Endothelial cell of umbilical vein (primary cell): ENCODE measurements at regions not wholly inside any gene's neighbourhood (a gene's known extent, or its start where the extent isn't known, plus 50 kb on each side); places are given as distances from the start of the nearest gene placed in this dataset.

Experiments
- BruUV-seq: library from RNA; stranded (reverse); fragments of 400-500 nt; replicated peaks from 2 replicates; lab custom pipeline; 2021; lab: Mats Ljungman, UMichigan
- CTCF ChIA-PET: fragments of 300-600, 350-600 bp; sonication (Branson Sonifier 250); formaldehyde crosslinking; loops from one replicate; lab custom pipeline; 2021; ENCODE audit warnings: antibody characterized with exemption, inconsistent platforms; lab: Charles Lee
- POLR2A ChIA-PET: fragments of 300-600, 350-600 bp; sonication (Branson Sonifier 250); formaldehyde crosslinking; loops from one replicate; lab custom pipeline; 2021; ENCODE audit warnings: antibody characterized with exemption, inconsistent platforms; lab: Charles Lee
- DNase-seq: peaks from one replicate; pipeline ENCODE4 v3.0.0-alpha.2; 2011; ENCODE audit warnings: low read depth, low spot score
- FAIRE-seq: peaks from 2 replicates; lab custom pipeline; 2011; peaks lifted over from hg19 to GRCh38; lab: Jason Lieb, UNC
- H2AFZ ChIP-seq: 2 replicates; pipeline ENCODE4 v1.6.0; 2012; ENCODE audit warnings: low read depth, low read length, control low read depth, inconsistent platforms
- H3K27ac ChIP-seq: 2 replicates; pipeline ENCODE4 v1.5.1; 2011; ENCODE audit warnings: low read depth, mild to moderate bottlenecking, control low read depth, low read length, moderate library complexity; ENCODE audit not compliant: insufficient read depth
- H3K27me3 ChIP-seq, 2 experiments: 2 replicates each; pipeline versions ENCODE4 v1.6.0 to v1.6.1; 2011; ENCODE audit warnings: low read length in 2 of 2, mixed read lengths in 1 of 2; ENCODE audit not compliant: control insufficient read depth in 2 of 2, insufficient read depth in 2 of 2
- H3K36me3 ChIP-seq, 2 experiments: 2 replicates in 1 of 2; 3 replicates in 1 of 2; pipeline ENCODE4 v1.5.1; 2011; ENCODE audit warnings: low read length in 2 of 2, mild to moderate bottlenecking in 1 of 2, moderate library complexity in 1 of 2; ENCODE audit not compliant: control insufficient read depth in 2 of 2, insufficient read depth in 2 of 2; ENCODE audit errors: extremely low read depth in 1 of 2
- H3K4me1 ChIP-seq: 3 replicates; pipeline ENCODE4 v1.5.1; 2011; ENCODE audit warnings: mild to moderate bottlenecking, low read length; ENCODE audit not compliant: control insufficient read depth, insufficient read depth; ENCODE audit errors: extremely low read depth
- H3K4me2 ChIP-seq: 2 replicates; pipeline ENCODE4 v1.6.1; 2011; ENCODE audit warnings: low read length, control low read depth, mixed read lengths; ENCODE audit not compliant: insufficient read depth
- H3K4me3 ChIP-seq, 3 experiments: fragments of 200-600 bp in 1 of 3; sonication (generic), shearing (Covaris generic) in 1 of 3; replicated peaks in 1 of 3; 2 replicates each; pipeline ENCODE4 v1.5.1; 2011 to 2016; ENCODE audit warnings: control low read depth in 3 of 3, low read length in 3 of 3, mild to moderate bottlenecking in 2 of 3, inconsistent platforms in 1 of 3, low read depth in 1 of 3, moderate library complexity in 1 of 3; ENCODE audit not compliant: insufficient read depth in 1 of 3
- H3K79me2 ChIP-seq: 2 replicates; pipeline ENCODE4 v1.6.0; 2012; ENCODE audit warnings: low read length, inconsistent platforms; ENCODE audit not compliant: control insufficient read depth, insufficient read depth
- H3K9ac ChIP-seq: replicated peaks from 2 replicates; pipeline ENCODE3; 2011; ENCODE audit warnings: low read length, control low read depth; ENCODE audit not compliant: insufficient read depth; ENCODE audit errors: extremely low read depth
- H3K9me1 ChIP-seq: replicated peaks from 3 replicates; pipeline ENCODE4 v1.6.0; 2011; ENCODE audit warnings: mild to moderate bottlenecking, low read length; ENCODE audit not compliant: control insufficient read depth, insufficient read depth; ENCODE audit errors: extremely low read depth
- H3K9me3 ChIP-seq: replicated peaks from 2 replicates; pipeline ENCODE4 v1.5.1; 2012; ENCODE audit warnings: low read length, inconsistent platforms; ENCODE audit not compliant: control insufficient read depth, insufficient read depth
- H4K20me1 ChIP-seq: replicated peaks from 2 replicates; pipeline ENCODE3; 2011; ENCODE audit warnings: mild to moderate bottlenecking, low read length; ENCODE audit not compliant: control insufficient read depth, insufficient read depth; ENCODE audit errors: extremely low read depth
- CTCF ChIP-seq, 2 donors: IDR thresholded peaks; 1 replicate in 1 of 2; 2 replicates in 1 of 2; pipeline ENCODE4 v1.5.1; 2011; ENCODE audit warnings: low read length in 2 of 2, mild to moderate bottlenecking in 2 of 2, moderate library complexity in 2 of 2, control low read depth in 1 of 2, inconsistent platforms in 1 of 2, low read depth in 1 of 2; ENCODE audit not compliant: insufficient read depth in 1 of 2; ENCODE audit errors: extremely low read depth in 1 of 2
- EZH2 ChIP-seq: IDR thresholded peaks from 2 replicates; pipeline ENCODE4 v1.6.1; 2012; ENCODE audit warnings: borderline replicate concordance, low read depth, mild to moderate bottlenecking, moderate library complexity, low read length, inconsistent platforms; ENCODE audit not compliant: severe bottlenecking
- FOS ChIP-seq: IDR thresholded peaks from 2 replicates; pipeline ENCODE4 v1.6.1; 2011; ENCODE audit warnings: mild to moderate bottlenecking, low read length, moderate library complexity, borderline replicate concordance; ENCODE audit not compliant: insufficient read depth
- GATA2 ChIP-seq: IDR thresholded peaks from 2 replicates; pipeline ENCODE4 v1.7.0; 2011; ENCODE audit warnings: low read depth, mild to moderate bottlenecking, moderate library complexity, mixed read lengths, low read length; ENCODE audit not compliant: insufficient read length, insufficient read depth
- JUN ChIP-seq: IDR thresholded peaks from 2 replicates; pipeline ENCODE4 v1.6.1; 2011; ENCODE audit warnings: borderline replicate concordance, low read depth; ENCODE audit not compliant: insufficient read length, insufficient read depth
- MAX ChIP-seq: IDR thresholded peaks from 2 replicates; pipeline ENCODE4 v1.6.1; 2011; ENCODE audit not compliant: insufficient read depth, insufficient read length
- MYC ChIP-seq: IDR thresholded peaks from one replicate; pipeline ENCODE4 v1.6.1; 2011; ENCODE audit warnings: mild to moderate bottlenecking, low read depth, low read length
- POLR2A ChIP-seq: IDR thresholded peaks from 2 replicates; pipeline ENCODE4 v1.6.1; 2012; ENCODE audit warnings: low read depth, mild to moderate bottlenecking, control low read depth, low read length
- POLR2AphosphoS5 ChIP-seq: IDR thresholded peaks from 2 replicates; pipeline ENCODE4 v1.6.1; 2012; ENCODE audit warnings: low read depth, mild to moderate bottlenecking, control low read depth, low read length, moderate library complexity; ENCODE audit not compliant: insufficient read depth
- dilution Hi-C: fragments of 300-500 bp; cut with MboI; formaldehyde crosslinking; loops from one replicate; pipeline ENCODE4 v1.15.0; 2019; ENCODE audit warnings: low sequenced_read_pairs; ENCODE audit not compliant: extremely low pct_ligation_motif_present
- intact Hi-C: fragments of 100-400 bp; cut with micrococcal nuclease; formaldehyde crosslinking; loops from one replicate; pipeline ENCODE4 v1.10.0; 2022

- ChIA-PET POLR2A (no interaction called here), CTCF (interaction anchor here (1.6 kb wide), 1 partner anchor 13 kb away, joined by 5 read pairs; no protein-coding TSS in a partner anchor)
- TF ChIP-seq GATA2 (no peak), POLR2A (no peak), MAX (no peak), JUN (no peak)
- dilution Hi-C loops (no loop called here), intact Hi-C loops (no loop called here)
- Histone ChIP-seq H3K4me3 (no peak overlapping the region), H3K4me1 (no peaks in the 10 kb centered on the region), H3K4me2 (no peak overlapping the region), H3K27me3 (no peaks in the 10 kb centered on the region), H3K9me3 (no peaks in the 10 kb centered on the region), H4K20me1 (no peaks in the 10 kb centered on the region), H3K27ac (no peak overlapping the region), H3K9ac (no peak overlapping the region), H3K36me3 (no peaks in the 10 kb centered on the region), H3K9me1 (no peaks in the 10 kb centered on the region), H2AFZ (no peak overlapping the region), H3K79me2 (no peaks in the 10 kb centered on the region)
- FAIRE-seq = no peak
- DNase-seq = no peak
- no TSS peak for BruUV-seq
Observed at GRCh38 chr6:17204533-17204932, 76.6 kb upstream of the RBM24 start.

GRCh38 chr6:17206566-17207072 is 74.5 kb upstream of the RBM24 start:
- CTCF ChIA-PET = no interaction called here
- intact Hi-C loops (no loop called here), dilution Hi-C loops (no loop called here)
- Histone ChIP-seq H4K20me1 (no peaks in the 10 kb centered on the region), H3K9me3 (no peaks in the 10 kb centered on the region), H3K36me3 (no peaks in the 10 kb centered on the region), H3K27me3 (no peaks in the 10 kb centered on the region), H2AFZ (no peak overlapping the region), H3K9ac (no peak overlapping the region), H3K4me2 (no peak overlapping the region), H3K4me1 (no peaks in the 10 kb centered on the region), H3K79me2 (no peaks in the 10 kb centered on the region), H3K27ac (no peak overlapping the region), H3K4me3 (no peak overlapping the region), H3K9me1 (no peaks in the 10 kb centered on the region)
- no TSS peak for BruUV-seq
- DNase-seq (no peak), FAIRE-seq (no peak)
- TF ChIP-seq POLR2A (no peak), POLR2AphosphoS5 (no peak), GATA2 (no peak), CTCF (IDR thresholded peaks at IDR 0.05; ENCODE audit: extremely low read depth in 1 of 2, insufficient read depth in 1 of 2, low read depth in 1 of 2, low read length in 2 of 2) (no peak), FOS (no peak), MYC (no peak), MAX (no peak), JUN (no peak), EZH2 (no peak)
- POLR2A ChIA-PET = no interaction called here
